Activated T-cell treated with anti-CD3 and anti-CD28 coated beads, Interleukin-2, amount 50 U/mL, for 1 hour (primary cell): ENCODE measurements at regions not wholly inside any gene's neighbourhood (a gene's known extent, or its start where the extent isn't known, plus 50 kb on each side); places are given as distances from the start of the nearest gene placed in this dataset.

Source experiments
- DNase-seq: peaks from one replicate; pipeline ENCODE4 v3.0.0-alpha.2; 2020

DNA sequence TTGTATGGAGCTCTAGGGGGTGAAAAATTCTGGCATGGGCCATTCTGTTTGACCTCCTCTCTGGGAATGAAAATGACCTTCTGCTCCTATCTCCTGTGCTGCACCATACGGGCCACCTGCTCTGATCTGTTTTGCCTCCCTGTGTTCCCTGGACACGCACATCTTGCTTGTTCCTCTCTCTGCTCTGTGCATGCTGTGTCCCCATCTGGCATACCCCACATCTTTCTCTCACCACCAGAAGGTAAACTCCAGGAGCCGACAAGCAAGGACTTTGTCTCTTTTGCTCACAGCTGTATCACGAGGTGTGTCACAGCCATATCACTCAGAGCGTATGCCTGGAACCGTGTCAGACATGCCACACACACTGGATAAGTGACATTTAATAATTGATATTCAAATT lies 208.4 kb upstream of the DTNBP1 start:
- no peak for DNase-seq

DNA sequence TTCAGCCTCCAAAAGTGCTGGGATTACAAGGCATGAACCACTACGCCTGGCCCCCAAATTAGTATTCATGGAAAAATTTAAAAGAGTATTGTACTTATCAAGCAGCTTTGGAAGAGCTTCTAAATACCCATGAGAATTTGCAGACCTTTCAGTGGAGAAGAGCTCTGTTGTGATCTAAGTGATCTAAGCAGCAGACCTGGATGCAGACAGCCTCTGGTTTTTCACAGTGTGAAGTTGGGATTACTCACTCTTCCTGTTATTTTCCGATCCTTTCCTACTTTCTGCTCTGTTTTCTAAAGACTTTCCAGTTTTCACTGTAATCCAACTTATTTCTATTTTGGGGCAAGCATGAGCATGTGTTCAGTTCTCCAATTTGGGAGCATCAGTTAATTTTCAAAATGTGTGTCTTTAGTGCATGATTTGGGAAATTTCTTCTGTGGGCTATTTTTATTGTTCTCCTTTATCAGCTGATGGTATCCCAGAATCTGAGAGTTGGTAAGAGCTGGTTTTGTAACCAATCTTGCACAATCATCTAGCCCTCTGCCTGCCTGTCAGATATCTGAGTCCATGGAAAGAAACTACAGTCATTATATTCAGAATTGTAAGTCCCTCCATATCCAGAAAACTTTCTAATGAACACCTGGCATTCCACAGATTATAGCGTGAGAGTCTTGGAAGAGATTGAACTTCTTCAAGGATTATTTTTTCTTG lies 207.7 kb upstream of the DTNBP1 start:
- DNase-seq: no peak

DNA sequence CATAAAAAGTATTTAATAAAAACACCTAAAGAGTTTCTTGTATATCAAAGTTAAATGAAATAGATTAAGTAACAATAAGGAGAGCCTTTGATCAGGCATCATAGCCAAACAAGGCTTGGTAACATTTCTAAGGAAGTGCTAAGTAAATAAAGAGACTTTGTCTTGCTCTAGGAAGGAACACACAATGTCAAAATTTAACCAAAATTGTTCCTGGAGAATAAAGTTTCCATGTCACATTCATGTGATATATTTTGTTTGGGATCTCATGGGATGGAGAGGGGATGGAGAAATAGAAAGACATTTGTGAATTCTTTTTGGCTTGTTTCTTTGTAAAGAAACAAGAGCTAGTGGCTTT lies 201.9 kb upstream of the DTNBP1 start:
- no peak for DNase-seq

DNA sequence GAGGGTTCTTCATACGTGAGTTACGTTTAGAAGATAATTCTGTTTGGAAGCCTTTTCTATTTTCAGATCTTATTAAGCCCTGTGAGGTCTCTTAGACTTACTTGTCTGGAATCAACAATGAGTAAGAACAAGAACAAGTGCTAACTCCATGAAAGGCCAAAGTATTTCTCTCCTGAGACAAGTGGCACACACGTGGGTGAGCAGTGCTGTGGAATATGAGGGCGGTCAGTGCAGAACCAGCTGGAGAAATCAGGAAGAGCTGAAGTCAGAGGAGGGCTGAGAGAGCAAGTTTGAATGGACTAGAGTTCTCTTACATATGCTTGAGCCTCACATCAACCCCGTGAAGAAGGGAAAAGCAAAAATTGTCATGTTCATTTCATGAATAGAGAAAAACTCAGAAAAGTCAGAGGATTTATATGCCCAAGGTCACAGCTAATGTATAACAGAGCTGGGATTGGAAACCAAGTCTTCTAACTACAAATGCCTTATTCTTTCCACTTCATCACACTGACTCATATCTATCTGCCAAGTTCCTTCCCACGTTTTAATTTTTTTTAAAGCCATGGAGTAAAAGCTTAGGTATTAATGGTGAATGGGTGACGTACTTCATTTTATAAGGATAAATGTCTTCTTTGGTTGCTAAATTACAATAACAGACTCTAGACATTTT lies 201.3 kb upstream of the DTNBP1 start:
- no peak for DNase-seq

DNA sequence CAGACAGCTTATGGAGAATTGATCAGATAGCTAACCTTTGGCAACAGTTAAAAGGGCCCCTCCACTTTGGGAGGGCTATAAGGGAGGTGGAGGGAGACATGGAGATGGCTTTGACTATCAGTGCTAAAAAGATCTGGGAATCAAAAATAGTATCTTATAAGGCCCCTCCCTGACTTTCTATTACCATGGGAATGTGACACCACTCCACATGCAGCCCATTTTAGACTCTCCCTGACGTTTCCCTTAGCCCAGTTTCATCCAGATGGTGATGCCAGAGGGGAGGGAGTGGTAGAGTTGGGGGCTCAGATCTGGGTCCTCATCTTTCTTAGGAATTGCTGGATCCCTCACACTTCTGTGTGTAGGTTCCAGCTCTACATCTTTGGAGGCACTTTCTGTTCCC lies 200.0 kb upstream of the DTNBP1 start:
- DNase-seq: no peak

DNA sequence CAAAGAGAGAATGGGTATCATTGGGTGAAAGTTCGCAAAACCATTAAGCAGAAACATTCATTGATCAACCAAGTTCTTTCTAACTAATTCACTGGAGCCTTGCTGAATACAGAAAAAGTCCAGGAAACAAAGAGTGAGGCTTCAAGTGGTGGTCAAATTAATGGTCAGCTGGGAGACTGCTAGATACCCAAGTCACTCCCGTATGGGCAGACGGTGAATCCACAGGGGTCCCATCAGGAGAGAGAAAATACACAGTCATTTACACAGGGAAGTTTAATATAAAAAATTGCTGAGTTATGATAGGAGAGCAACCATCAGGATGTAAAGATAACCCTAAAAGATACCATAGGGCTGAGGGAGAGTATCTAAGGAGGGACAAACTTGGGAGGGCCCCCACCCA lies 198.7 kb upstream of the DTNBP1 start:
- DNase-seq: no peak

DNA sequence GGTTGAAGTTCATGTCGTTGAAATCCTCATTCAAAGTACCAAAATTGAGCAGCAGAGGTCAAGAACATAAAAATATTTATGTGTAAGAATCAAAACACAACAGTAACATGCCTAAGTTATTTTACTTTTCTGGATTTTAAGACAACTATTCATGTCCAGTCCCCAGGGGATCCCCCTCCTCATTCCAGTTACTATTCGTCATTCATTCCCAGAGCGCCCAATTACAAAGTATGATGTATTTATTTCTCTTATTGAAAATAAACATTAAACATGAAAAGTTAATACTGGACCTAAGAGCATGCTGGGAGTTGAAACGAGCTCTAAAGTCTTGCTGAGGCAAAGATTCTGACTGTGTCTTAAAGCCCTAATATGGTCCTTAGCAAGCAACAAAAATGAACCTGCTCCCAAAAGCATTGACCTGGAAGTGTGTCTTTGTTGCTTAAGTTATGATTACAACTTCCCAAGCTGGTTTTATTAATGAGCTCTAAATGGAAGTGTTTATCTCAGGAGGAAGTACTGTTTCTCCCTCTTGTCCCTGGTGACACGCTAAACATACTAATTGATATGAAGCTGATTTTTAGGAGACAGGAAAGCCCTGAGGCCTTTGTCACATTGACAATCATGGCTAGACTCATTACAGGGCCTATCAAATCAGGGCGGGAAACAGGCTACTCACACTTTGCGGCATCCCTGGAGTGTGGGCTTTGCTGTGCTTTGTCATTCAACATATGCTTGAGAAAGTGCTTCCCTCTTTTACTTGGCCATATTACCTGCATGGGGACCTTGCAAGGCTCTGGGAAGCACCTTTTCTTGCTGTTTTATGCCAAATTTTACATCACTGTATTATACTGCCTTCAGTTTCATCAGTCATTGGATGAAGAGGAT lies 192.2 kb upstream of the DTNBP1 start:
- DNase-seq: no peak

DNA sequence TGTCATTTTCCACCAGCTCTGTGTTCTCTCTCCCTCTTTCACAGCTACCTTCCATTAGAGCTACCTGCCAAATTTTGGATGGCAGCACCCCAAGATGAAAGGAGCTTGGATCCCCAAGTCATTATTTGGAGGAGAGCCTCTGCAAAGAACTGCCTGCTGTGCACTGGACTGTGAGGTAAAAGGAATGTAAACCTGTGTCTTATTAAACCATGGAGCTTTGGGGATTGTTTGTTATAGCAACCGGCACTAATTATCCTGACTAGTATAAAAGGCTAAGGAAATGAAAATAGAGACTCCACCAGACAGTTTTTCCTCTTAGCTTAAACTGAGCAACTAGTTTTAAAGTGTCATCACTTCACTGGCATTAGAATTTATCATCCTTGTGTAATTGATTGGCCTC lies 191.6 kb upstream of the DTNBP1 start:
- DNase-seq: no peak

DNA sequence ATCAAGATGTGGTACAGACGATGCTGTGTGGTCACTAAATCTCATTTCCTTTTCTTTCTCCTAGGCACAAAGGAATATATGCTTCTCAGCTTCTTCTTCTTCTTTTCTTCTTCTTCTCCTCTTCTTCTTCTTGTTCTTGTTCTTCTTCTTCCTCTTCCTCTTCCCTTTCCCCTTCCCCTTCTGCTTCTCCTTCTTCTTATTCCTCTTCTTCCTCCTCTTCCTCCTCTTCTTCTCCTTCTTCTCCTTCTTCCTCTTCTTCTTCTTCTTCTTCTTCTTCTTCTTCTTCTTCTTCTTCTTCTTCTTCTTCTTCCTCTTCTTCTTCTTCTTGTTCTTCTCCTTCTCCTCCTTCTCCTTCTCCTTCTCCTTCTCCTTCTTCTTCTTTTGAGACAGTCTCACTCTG lies 190.4 kb upstream of the DTNBP1 start:
- DNase-seq: no peak

DNA sequence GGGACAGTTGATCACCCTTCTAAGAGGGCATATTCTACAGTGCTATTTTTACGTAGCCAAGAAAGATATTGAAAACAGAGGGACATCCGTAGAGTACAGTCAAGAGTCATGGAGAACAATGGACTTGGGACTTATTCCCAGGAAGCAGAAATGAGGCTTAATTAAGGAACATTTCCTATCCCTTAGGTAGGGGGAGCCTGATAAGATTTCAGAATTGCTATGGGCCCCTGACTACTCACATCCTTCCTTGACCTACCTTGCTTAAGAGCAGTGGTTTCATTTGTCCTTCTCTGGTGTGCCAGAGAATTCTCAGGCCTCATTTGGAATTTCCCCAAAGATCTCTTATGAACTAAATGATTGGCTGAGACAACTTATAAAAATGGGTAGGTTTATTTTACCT lies 189.5 kb upstream of the DTNBP1 start:
- no peak for DNase-seq

DNA sequence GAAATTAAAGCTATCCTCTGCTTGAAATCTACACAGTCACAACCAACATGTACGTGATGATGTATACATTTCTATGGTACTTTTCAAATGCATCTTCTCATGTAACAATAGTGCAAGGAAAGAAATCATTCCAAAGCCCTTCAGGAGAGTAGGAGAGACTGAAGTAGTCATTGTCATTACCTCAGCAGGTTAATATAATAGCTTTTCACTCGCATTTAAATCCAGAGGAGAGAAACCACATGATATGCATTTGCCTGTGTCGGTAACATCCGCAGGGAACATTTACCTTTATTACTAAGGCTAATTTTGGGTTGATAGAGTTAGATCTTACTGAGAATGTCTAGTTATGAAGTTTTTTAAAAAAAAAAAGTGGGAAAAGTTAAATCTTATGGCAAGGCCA lies 186.6 kb upstream of the DTNBP1 start:
- no peak for DNase-seq

DNA sequence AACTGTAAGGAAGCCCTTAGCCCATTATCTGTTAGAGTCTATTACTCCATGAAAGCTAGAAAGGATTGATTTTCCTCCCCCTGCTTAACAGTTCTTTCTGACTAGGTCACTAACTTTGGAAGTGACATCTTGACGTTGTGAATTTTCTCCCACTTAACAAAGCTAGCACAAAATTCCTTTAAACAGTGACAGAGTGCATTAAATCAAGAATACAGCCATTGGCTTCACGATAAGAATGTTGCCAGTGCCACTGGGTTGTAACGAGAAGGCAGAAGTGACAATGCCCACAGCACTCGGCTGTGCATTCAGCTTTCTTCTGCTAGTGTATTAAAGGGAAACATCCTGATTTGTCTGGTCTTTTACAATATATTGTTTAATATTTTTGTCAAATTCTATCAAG lies 182.7 kb upstream of the DTNBP1 start:
- no peak for DNase-seq

DNA sequence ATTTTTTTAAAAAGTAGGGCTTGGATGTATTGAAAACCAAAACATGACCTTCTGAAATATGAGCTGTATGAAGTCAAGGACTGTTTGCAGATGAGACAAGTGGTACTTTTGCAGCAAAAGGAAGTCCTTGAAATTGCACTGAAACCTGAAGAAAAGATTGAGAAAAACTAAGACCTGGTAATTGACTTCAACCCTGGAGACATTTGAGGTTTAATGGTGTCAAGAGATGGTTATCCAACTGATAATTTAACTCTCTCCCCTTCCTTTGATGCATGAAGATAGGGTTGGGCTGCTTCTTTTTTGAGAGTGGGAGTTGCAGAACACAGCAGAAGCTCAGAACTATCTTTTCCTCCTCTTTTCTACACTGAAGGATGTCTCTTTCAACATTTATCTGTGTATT lies 180.9 kb upstream of the DTNBP1 start:
- DNase-seq: no peak

DNA sequence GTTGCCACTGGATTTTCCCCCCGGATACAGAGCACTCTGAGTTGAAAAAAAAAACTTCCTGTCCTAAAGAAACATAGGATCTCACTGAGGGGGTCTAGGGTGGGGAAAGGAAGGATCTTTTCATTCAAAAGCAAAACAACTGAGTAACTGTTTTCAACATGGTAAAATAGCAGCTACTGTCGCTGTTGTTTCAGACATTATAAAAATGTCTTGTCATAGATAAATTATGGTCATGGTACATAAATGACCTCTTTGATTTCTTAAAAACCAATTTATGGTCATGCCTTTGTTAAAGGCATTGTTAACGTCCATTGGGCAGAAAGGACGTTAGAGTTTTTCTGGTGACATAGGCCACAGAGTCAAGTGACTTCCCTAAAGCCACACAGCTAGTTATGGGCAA lies 180.4 kb upstream of the DTNBP1 start:
- no peak for DNase-seq

DNA sequence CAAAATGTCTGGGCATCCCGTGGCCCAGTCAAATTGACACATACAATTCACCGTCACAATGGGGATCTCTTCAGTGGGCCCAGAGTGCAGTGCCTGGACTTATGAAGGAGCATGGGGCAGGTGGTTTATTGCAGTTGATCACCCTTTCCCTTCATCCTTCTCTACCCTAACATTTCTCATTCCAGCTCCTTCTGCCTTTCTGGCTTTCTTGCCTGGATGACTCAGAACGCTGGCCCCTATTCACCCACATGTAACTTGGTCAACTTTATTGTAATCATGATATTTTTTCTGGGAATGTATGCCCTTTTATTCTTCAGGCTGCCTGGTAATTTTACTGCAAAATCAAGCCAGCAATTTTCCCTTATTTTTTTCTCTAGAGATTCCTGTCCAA lies 179.9 kb upstream of the DTNBP1 start:
- no peak for DNase-seq

DNA sequence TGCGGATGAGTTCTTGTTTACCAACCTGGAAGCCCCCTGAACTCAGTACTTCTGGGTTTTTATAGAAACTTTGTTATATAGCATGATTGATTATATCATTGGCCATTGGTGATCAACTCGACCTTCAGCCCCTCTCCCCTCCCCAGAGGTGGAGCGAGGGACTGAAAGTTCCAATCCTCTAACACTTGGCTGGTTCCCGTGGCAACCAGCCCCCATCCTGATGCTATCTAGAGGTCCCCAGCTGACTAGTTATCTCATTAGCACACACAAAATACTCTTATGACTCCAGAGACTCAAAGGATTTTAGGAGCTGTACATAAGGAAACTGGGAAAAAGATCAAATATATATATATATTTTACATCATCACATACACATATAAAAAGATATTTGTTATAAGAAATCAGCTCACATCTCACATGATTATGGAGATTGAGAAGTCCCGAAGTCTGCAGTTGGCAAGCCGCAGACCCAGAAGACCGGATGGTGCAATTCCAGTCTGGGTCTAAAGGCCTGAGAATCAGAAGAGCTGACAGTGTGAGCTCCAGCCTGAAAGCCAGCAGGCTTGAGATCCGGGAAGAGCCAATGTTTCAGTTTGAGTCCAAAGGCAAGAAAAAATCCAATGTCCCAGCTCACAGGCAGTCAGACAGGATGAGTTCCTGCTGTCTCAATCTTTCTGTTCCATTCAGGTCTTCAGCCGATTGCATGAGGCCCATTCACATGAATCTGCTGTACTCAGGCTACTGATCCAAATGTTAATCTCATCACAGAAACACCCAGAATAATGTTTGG lies 179.3 kb upstream of the DTNBP1 start:
- no peak for DNase-seq

DNA sequence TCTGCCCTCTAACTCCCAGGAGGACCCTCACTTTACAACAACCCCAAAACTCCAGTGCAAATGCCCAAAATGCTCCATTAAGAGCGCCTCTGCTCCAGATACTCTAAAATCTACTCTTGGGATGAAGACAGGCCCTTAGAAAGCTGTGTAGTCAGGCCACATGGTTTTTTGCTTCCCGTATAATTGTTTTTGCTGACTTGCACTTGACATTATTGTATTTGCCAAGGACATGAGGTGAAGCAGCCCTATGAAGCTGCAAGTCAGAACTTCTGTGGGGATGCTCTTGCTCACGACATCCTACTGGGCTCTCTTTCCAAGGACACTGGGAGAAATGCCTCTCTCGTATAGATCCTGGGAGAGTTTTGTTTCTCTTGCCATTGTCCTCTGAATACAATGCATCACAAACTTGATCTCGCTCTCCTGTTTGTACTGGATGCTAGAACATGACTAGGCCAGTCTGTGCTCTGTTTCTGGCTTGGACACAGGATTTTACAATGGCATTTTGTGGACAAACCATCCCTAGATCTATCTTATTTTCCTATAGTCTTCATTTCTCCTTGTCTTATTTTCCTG lies 177.2 kb upstream of the DTNBP1 start:
- no peak for DNase-seq

DNA sequence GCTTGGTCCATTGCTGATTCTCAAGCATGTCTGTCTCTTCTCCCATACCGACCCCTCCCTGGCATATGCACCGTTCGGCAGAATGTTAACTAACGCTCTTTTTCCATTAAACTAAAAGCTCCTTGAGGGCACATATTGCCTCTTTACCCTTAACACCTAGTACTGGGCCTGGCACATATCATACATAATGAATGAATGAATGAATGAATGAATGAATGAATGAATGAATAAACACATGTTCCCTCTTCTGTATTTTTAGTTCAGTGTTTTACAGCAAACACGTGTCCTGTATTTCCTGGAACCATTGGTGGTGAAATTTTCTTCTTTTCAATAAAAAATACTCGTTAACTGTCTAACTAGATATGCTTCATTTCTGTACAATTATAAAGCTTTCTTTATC lies 174.4 kb upstream of the DTNBP1 start:
- DNase-seq: no peak

DNA sequence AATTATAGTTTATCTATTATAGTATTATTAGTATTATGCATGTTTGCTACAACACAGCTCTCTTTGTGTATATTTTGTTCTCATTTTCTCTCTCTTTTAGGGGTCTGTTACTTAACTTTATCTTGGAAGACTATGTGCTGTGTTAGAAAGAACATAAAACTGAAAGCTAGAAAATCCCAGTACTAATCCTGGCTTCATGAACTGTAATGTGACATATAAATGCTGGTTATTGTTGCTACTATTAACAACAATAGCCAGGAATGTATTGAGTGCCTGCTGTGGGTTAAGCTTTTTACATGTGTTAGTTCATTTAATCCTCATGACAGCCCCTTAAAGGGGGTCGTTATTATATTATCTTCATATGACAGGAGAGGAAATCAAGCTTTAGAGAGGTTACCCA lies 170.0 kb upstream of the DTNBP1 start:
- DNase-seq: no peak

DNA sequence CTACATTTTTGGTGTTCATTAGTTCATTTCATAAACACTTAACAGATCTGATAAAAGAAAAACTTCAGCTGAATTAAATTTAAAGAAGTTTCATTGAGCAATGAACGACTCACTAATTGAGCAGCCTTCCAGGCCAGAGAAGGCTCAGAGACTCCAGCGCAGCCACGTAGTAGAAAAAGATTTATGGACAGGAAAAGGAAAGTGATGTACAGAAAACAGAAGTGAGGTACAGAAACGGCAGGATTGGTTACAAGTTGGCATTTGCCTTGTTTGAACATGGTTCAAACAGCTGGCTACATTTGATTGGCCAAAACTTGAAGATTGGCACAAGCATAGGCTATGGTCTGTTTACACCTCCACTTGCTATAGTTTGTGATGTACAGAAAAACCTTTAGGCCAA lies 166.3 kb upstream of the DTNBP1 start:
- DNase-seq: no peak

DNA sequence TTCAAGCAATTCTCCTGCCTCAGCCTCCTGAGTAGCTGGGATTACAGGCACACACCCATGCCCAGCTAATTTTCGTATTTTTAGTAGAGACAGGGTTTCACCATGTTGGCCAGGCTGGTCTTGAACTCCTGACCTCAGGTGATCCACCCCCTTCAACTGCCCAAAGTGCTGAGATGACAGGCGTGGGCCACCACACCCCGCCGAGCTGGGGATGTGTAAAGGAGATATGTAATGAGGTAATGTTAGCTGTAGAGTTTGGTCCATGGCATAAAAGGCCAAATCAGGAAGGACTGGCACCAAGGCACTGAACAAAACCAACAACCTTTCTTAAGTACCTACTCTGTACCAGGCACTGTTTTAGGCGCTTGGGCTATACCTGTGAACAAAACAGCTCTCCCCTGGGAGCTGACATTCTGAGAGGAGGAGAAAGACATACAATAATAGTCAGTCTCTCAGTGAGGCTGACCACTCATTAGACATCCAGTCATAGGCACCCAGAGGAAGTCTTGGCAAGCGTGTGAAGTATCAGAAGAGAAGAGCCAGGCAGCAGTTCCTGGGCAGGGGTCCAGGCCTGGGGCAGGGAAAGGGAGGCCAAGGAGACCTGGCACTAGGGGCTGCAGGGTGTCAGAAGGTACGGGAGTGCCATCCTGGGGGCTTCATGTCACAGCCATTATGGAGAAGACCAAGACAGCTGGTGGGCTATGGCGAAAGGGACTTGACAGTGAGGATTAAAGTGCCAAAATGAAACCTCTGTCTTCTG lies 164.8 kb upstream of the DTNBP1 start:
- no peak for DNase-seq

DNA sequence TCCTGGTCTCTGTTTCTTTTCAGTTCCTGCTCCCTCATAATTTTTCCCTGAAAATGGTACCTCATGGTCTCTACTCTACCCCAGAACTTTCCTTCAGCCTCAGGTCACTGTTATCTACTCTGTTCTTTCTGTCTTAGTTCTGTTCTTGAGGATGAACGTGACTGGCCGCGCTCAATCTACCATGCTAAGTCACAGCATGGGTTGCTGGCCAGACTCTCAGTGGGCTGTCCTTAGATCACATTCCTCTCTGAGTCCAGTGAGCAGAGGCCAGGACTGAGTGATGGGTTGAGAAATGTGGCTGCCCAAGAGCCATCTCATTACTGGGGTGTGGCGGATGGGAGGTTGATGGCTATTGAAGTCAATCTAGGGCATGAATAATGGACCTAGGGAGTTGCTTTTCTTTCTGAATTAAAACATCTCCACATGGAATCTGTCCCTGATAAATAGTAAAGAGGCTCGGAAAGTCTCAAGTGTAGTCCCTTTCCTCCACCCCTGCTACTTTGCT lies 164.0 kb upstream of the DTNBP1 start:
- DNase-seq: no peak
